GM18511 (cell line): ENCODE measurements at regions not wholly inside any gene's neighbourhood (a gene's known extent, or its start where the extent isn't known, plus 50 kb on each side); places are given as distances from the start of the nearest gene placed in this dataset.

Experiments
- ATAC-seq: cut with Tn5 transposase; IDR thresholded peaks from one replicate; pipeline ENCODE4 v1.9.1; 2021; ENCODE audit warnings: mild to moderate bottlenecking, moderate library complexity; ENCODE audit not compliant: unreplicated experiment

- ATAC-seq = no peak
Measured at GRCh38 chr5:2278825-2279456, 396.2 kb upstream of the IRX4 start.

- no peak for ATAC-seq
Measured at GRCh38 chr5:2277886-2278285, 395.2 kb upstream of the IRX4 start.

GRCh38 chr5:2276101-2276500, 393.4 kb upstream of the IRX4 start:
- no peak for ATAC-seq

GRCh38 chr5:2272755-2273154, 390.0 kb upstream of the IRX4 start:
- no peak for ATAC-seq

GRCh38 chr5:2272039-2272438, 389.3 kb upstream of the IRX4 start:
- no peak for ATAC-seq

GRCh38 chr5:2271316-2271715, 388.6 kb upstream of the IRX4 start:
- ATAC-seq = no peak

GRCh38 chr5:2270467-2270866, 387.7 kb upstream of the IRX4 start:
- no peak for ATAC-seq

GRCh38 chr5:2269656-2270055, 386.9 kb upstream of the IRX4 start:
- ATAC-seq = no peak

GRCh38 chr5:2267991-2268390, 385.3 kb upstream of the IRX4 start:
- no peak for ATAC-seq

- ATAC-seq = no peak
Measured at GRCh38 chr5:2266641-2267240, 384.0 kb upstream of the IRX4 start.

GRCh38 chr5:2265341-2265740, 382.6 kb upstream of the IRX4 start:
- ATAC-seq = no peak

- no peak for ATAC-seq
Measured at GRCh38 chr5:2263763-2264162, 381.0 kb upstream of the IRX4 start.

GRCh38 chr5:2262620-2263019, 379.9 kb upstream of the IRX4 start:
- ATAC-seq = no peak

GRCh38 chr5:2261004-2261703, 378.4 kb upstream of the IRX4 start:
- ATAC-seq = no peak

- ATAC-seq = no peak
Measured at GRCh38 chr5:2260211-2261003, 377.7 kb upstream of the IRX4 start.

GRCh38 chr5:2259494-2260107, 376.9 kb upstream of the IRX4 start:
- no peak for ATAC-seq

GRCh38 chr5:2258861-2259260, 376.1 kb upstream of the IRX4 start:
- ATAC-seq = no peak

- ATAC-seq = no peak
Measured at GRCh38 chr5:2257326-2258244, 374.9 kb upstream of the IRX4 start.

GRCh38 chr5:2256691-2257280, 374.1 kb upstream of the IRX4 start:
- no peak for ATAC-seq
